ENCODE measurements at regions not wholly inside any gene's neighbourhood (a gene's known extent, or its start where the extent isn't known, plus 50 kb on each side); places are given as distances from the start of the nearest gene placed in this dataset.
"Not testable (repeated sequence)": the region's sequence is repeated elsewhere in the genome, so short reads cannot be mapped to it uniquely, and the experiment has no call there.

GRCh38 chr7:69508736-69509135 is 89.5 kb upstream of the AUTS2 start:
- DNase-seq (ENCODE audit: low spot score) (no peak), FAIRE-seq (no peak)

GRCh38 chr7:69510114-69510513 is 88.2 kb upstream of the AUTS2 start:
- FAIRE-seq = no peak

DNA sequence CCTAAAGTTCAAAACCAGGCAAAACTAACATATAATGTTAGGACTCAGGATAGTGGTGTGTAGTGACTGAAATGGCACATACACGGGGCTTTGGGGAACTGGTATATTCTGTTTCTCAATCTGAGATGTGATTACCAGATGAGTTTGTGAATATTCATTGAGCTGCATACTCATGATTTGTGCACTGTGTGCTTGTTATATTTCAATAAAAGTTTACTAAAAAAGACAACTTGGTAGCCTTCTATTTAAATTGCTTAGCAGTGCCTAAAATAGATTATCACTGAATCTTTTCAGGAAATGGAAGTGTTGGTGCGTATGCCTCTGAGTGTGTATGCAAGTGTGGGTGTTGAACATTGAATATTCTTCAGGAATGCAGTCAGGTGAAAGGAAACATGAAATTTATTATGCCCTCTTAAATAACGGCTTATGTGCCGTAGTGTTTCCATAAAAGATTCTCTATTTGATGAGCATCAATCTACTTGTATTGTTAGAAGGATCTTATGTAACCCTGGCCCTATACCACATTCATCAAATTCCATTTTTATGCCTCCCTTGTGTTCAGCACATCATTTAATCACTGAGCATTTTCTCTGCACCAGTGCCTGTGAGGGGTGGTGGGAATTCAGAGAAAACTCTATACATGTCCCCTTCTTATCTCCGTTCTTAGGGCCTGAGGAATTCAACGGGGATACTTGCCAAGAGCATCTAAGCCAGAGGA is 82.6 kb upstream of the AUTS2 start:
- DNase-seq (ENCODE audit: low spot score) (no peak), FAIRE-seq (no peak)

More at GRCh38 chr7:69510114-69510513, 88.2 kb upstream of the AUTS2 start:
- DNase-seq (ENCODE audit: low spot score) = no peak

DNA sequence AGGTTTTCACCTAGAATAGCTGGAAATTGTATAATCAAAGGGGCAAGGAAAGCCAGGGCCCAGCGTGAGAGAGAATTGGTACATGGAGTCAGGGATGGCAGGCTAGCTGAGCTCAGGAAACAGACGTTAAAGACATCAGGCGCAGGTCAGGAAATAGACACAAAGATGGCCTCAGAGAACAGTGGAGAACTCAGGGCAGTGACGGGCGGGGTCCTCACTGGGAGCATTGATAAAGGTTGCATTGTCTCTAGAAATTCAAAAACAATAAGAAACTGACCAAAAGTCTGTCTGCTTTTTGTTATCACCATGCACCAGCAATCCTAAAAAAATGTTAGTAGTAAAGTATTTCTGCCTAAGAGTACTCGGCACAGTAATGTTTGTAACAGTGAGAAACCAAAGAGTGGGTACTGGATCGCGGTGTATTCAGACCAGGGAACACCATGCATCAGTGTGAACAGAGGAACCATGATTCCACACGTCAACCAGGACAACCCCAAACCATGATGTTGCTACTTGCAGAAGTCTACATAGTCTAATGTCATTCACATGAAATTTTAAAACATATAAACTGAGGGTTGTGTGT is 81.9 kb upstream of the AUTS2 start:
- no peak for FAIRE-seq
- DNase-seq (ENCODE audit: low spot score) = no peak

GRCh38 chr7:69517985-69518704 is 80.1 kb upstream of the AUTS2 start:
- FAIRE-seq (no peak), DNase-seq (ENCODE audit: low spot score) (peak; percentile 12)

DNA sequence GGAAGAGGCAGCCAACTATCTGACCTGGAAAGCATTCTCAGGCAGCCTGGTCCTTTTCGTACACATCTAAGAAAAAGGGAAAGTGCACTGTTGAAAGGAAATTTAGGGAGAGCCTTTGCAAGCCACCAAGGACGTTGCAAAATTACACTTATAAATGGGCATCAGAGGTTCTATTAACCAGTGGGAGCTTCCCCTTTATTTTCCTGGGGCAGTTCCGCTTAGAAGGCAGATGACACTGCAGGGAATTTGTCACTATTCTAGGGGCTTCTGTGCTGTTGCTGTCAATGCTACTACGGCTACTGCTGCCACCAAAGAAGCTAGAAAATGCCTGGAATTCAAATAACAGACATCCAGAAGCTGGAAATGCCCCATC is 79.6 kb upstream of the AUTS2 start:
- no peak for DNase-seq (ENCODE audit: low spot score)
- FAIRE-seq = no peak

DNA sequence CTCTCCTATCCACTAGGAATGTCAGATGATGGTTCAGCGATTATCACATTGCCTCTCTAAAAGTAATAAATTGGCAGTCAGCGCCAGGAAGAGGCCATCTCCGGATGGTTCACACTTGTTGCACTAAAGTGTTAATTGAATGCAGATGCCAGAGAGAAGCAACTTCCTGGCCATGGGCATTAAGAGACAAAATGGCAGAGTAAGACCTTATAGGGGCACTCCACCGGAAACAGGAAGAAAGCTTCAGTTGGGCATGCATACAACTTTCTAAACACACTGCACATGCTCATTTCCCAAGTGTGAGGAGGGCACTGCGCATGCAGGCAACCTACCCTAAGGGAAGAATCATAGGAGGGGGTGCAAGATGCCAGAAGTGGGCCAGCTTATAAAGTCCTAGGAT is 71.7 kb upstream of the AUTS2 start:
- FAIRE-seq (no peak), DNase-seq (ENCODE audit: low spot score) (no peak)

DNA sequence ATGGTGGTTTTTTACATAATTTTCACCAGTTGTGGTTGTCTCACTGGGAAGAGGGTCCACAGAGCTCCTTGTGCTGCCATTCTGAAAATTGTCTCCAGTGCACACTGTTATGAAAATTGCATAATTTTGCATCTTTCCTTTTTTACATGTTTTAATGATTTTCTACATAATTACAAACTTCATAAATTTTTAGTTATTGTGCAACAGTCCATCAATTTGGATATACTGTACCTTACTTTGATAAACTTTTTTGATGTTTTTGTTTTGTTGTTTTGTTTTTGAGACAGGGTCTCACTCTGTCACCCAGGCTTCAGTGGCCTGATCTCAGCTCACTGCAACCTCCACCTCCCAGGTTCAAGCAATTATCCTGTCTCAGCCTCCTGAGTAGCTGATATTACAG is 70.6 kb upstream of the AUTS2 start:
- DNase-seq (ENCODE audit: low spot score) (no peak), FAIRE-seq (no peak)

DNA sequence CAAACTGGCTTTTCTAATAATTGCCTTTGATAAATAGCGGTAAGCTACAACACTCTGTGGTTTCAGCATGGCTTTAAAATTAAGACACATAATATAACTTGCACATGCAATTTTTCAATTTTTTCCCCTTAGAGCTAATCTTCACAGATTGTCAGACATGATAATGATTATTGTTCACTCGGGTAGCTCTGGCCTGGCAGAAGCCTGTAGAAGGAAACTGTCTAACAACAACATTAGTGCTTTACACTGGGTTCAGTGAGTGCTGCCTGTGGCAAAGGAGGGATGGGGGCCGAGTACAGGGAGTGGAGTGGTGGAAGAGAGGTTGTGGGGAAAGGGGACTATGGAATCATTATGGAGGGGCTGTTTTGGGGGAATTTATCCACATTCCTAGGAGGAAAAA is 67.2 kb upstream of the AUTS2 start:
- DNase-seq (ENCODE audit: low spot score) = no peak
- FAIRE-seq = no peak

DNA sequence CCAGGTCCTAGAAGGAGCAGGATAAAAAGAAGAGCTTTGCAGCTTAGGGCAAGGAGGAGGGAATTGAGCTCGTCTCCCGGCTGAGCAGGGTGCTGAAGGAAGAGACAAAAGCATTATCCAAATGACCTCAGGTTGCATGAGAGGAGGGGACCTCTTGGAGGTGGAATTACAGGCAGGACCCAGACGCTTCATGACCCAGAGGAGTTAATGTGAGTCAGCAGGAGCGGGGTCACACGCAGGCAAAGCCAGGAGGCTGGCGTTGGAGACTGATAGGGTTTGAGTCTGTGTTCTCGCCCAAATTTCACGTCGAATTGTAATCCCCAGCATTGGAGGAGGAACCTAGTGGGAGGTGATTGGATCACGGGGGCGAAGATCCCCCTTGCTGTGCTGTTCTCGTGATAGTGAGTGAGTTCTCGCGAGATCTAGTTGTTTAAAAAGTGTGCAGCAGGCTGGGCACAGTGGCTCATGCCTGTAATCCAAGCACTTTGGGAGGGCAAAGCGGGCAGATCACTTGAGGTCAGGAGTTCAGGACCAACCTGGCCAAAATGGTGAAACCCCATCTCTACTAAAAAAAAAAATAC is 63.7 kb upstream of the AUTS2 start:
- DNase-seq (ENCODE audit: low spot score) = no peak
- no peak for FAIRE-seq

DNA sequence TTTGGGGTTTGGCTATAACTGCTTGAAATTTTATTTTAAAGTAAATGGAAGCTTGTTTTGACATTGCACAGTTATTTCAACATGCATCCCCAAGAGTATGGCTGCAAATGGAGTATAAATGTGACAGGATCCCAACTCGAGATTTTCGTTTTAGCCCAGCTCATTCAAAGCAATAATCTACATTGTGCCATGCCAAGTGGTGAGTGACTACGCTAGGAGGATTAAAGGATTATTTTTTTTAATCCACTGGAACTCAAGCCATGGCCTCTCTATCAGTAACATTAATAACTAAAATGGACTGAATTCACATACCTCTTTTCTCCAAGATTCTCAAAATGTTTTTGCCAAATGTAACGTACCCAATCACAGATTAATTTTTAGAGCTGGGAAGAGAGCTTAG is 60.6 kb upstream of the AUTS2 start:
- FAIRE-seq (no peak), DNase-seq (ENCODE audit: low spot score) (no peak)

GRCh38 chr7:69539531-69539930 is 58.7 kb upstream of the AUTS2 start:
- DNase-seq (ENCODE audit: low spot score) (no peak), FAIRE-seq (no peak)

- FAIRE-seq (no peak), DNase-seq (ENCODE audit: low spot score) (no peak)
Observed at GRCh38 chr7:69540287-69540686, 58.0 kb upstream of the AUTS2 start.

- not testable (repeated sequence) for FAIRE-seq; DNase-seq (ENCODE audit: low spot score)
Observed at GRCh38 chr7:69541779-69542432, 56.4 kb upstream of the AUTS2 start.

GRCh38 chr7:69545175-69545574 is 53.1 kb upstream of the AUTS2 start:
- FAIRE-seq (no peak), DNase-seq (ENCODE audit: low spot score) (no peak)

All from urothelium cell line (cell line).